NOMO-1 (cell line): ENCODE measurements at regions not wholly inside any gene's neighbourhood (a gene's known extent, or its start where the extent isn't known, plus 50 kb on each side); places are given as distances from the start of the nearest gene placed in this dataset.

Source experiments
- DNase-seq, 2 experiments: peaks; one replicate each; lab custom pipeline; 2025; ENCODE audit not compliant: unreplicated experiment in 2 of 2; lab: John Stamatoyannopoulos, UW

- no peak for DNase-seq
Observed at GRCh38 chr1:87508247-87508787, 179.6 kb downstream of the LMO4 start.

DNA sequence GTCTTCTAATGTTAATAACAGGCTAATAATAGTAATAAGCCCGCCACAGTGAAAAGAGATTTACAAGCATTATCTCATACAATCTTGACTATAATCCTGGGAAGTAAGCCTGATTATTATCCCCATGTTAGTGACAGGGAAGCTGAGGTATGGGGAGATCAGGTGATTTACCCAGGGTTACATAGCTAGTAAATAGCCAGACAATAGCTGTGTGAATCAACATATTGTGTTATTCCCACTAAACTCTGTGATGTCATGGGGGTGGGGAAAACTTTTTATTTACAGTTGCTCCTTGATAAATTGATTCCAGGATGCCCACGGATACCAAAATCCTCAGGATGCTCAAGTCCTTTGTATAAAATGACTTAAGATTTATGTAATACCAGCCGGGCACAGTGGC is 181.9 kb downstream of the LMO4 start:
- DNase-seq = no peak

DNA sequence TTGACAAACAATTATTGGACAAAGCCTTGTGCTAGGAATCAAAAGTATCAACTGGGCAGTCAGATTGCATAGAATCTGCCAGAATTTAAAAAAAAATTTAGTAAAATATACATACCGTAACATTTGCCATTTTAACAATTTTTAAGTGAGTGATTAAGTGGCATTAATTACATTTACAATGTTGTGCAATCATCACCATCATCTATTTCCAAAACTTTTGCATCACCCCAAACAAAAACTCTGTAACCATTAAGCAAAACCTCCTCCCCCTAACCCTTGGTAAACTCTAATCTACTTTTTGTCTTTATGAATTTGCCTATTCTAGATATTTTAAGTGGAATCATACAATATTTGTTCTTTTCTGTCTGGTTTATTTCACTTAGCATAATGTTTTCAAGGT is 182.8 kb downstream of the LMO4 start:
- no peak for DNase-seq

- DNase-seq = no peak
Observed at GRCh38 chr1:87512431-87512830, 183.8 kb downstream of the LMO4 start.

DNA sequence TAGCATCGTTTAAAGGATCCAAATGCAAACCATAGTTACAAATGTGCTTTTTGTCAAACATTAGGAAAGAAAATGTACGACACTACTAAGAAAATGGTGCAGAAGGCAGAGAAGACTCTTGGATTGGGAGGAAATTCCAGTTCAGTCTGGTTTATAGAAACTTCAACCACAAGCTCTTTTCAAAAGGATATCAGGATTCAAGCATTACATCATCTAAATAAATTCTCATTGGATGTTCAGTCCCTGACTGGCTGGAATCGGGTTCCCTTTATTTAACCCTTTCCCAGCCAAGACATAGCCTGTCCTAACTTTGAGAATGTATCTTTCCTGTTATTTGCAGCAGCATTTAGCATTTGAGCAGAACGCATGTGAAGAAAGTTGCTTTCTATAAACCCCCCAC is 184.6 kb downstream of the LMO4 start:
- DNase-seq = no peak

- DNase-seq = no peak
Observed at GRCh38 chr1:87513966-87514660, 185.4 kb downstream of the LMO4 start.

GRCh38 chr1:87515781-87516180 is 187.1 kb downstream of the LMO4 start:
- DNase-seq = no peak

DNA sequence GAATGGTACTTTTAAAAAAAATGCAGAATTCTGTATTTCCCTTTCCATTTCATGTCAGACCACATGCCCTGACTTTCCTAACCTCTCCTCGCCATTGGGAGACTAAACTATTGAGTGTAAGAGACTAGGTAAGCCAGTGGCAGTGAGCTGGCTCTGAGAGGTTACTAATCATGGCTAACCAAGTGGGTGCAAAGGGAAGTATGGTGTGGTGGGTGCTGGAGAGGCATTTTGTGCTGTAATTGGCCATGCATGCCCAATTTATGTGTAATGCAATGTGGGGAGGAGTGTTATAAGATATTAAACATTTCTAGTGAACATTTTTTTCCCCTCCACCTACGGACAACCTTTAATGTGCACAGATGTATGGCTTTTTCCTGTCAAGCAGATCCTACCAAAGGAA is 190.1 kb downstream of the LMO4 start:
- DNase-seq = no peak

DNA sequence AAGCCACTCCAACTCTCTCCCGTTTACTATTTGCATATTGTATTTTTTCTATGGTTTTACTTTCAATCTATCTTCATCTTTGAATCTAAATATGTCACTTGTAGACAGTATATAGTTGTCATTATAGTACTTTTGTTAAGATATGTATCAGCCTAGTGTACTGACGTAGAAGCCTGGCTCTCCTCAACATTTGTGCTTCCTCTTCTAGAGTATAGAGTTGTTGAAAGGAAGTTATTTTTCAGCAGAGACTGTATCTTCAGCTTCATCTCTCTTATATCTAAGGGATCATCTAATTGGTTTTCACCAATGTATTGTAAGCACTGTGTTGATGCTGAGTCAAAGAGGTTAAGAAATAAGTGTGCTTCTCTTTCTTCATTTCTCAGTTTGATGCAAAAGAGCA is 192.8 kb downstream of the LMO4 start:
- no peak for DNase-seq

DNA sequence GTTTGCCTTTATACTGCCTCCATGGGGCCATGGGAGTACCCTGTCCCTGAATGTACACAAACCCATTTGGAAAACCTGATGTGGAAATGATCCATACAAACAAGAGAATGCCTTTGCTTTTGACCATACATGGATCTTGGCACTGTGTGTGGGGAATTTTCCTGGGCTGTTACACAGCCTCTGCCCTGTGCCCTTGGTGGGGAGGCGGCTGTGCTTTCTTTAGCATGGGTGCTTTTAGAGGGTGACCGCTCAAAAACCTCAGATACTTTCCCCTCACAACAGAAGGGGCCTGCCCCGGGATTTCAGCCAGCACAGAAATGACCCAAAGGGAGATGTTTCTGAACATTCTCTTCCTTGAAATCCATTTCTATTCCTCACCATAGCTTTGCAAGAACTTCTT is 194.8 kb downstream of the LMO4 start:
- DNase-seq = no peak

DNA sequence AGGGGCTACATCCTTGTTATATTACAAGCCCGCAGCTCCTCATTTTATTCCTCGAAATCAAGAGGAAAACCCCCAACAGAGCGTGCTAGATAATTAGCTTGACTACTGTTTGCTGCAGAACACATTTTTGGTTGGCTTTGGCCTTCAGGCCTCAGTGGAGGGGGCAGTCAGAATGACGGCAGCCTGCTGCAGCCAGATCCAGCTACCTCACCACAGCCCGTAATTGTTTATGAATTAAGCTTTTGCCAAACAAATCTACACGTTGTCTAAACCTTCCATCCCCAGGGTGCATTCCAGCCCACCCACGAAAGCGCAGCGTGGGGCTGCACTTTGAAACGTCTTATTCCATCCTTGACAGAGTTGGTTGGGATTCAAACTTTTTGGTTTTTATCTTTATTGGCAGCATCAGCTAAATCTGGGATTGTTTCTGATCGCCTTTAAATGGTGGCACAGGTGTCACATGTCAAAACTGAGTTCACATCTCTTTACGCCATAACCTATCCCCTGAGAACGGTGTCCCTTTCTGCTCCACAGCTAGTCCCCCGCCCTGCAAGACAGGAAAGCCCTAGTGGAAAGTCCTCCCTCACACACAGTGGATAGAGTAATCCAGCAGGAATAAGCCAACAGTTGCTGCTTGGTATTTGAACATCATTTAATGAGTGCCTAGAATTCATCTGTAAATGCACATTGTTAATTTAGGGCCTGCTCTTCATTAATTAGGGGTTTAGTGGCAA is 195.5 kb downstream of the LMO4 start:
- no peak for DNase-seq

DNA sequence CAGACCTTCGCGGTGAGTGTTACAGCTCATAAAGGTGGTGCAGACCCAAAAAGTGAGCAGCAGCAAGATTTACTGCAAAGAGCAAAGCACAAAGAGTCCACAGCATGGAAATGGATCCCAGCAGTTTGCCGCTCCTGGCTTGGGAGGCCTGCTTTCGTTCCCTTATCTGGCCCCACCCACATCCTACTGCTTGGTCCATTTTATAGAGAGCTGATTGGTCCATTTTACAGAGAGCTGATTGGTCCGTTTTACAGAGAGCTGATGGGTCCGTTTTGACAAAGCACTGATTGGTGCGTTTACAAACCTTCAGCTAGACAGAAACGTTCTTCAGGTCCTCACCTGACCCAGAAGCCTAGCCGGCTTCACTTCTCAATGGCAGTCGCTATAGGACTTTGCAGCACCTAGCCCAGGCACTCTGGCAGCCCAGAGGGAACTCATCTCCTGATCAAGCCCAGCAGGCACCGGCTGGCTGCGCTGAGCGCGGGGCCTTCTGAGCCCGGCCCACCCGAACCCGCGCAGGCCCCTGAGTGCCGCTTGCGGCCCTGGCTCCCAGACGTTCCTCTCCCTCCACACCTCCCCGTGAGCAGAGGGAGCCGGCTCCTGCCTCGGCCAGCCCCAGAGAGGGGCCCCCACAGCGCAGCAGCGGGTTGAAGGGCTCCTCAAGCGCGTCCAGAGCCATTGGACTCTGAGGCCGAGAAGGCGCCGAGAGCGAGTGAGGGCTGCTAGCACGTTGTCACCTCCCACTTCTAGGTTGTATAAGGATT is 200.3 kb downstream of the LMO4 start:
- DNase-seq = no peak

DNA sequence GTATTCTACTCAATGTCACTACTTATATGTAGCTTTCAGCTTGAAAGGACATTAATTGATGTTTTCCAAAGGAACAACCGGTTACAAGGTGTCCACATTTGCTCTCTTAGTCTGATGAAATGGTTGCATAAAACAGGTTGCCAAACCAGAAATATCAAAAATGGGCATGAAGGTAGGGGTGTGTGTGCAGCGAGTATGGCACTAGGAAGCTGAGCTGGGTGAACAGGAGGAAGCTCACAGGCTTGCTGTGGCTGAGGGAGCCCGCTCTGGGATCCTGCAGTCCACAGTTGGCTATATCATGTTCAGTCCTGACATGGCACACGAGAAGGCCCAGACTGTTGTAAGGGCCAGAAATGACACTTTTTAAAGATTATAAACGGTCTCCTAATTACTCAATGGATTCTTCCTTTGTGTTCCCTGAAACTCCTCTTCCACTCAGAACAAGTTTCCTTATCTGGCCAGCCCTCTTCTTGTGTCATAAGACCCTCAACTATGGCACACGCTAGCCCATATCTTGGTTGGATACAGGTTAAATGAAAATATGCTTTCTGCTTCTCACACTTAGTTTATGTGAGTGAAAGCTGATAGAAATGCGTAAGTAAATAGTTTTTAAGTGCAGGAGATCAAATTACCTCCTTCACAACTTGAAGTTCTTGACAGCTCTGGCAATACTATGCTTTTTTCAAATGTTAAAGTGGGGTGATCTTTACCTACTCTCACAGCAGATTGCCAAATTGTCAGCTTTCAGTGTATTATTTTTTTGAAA is 201.5 kb downstream of the LMO4 start:
- DNase-seq = no peak

DNA sequence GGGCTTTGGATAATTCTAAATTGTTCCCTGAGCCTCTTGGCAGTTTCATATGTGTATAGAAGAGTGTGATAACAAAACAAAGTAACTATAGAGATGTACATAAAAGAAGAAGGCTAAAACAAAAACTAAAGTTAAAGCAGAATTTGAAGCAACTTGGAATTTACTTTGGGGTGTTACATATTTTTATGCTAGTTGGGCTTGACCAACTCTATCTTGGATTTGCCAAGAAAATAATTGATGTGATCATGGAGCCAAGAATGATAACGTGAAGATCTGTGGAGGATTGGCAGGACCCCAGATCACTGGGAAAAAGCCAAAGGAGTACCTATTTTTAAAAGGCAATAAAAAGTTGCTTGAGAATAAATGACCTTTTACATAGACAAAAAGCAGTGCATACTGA is 206.9 kb downstream of the LMO4 start:
- DNase-seq = no peak

- DNase-seq = no peak
Observed at GRCh38 chr1:87539147-87539546, 210.5 kb downstream of the LMO4 start.

DNA sequence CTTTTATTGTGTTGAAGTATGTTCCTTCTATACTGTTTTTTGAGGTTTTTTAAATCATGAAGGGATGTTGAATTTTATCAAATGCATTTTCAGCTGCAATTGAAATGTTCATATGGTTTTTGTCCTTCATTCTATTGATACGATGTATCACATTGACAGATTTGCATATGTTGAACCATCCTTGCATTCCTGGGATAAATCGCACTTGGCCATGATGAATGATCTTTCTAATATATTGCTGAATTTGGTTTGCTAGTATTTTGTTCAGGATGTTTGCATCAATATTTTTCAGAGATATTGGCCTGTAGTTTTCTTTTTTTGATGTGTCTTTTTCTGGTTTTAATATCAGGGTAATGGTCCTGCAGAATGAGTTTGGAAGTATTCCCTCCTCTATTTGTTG is 214.0 kb downstream of the LMO4 start:
- no peak for DNase-seq

DNA sequence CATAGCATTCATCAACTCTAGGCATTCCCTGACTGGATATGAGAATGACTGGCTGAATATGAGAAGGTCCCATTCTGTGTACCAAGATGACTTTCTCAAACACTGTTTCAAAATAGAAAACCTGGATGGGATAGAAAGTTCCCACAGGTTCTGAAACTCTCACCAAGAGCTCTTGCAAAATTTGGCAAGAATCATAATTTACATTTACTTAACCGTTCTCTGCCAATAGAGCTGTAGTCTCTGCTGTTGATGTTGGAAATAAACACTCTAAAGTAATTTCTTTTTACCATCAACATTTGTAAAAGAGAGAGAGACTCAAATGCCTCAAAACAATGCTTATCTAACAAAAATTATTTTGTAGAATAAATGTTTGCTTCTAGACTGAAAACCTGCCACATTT is 221.1 kb downstream of the LMO4 start:
- DNase-seq = no peak

GRCh38 chr1:87553511-87553910 is 224.8 kb downstream of the LMO4 start:
- no peak for DNase-seq

GRCh38 chr1:87555366-87555765 is 226.7 kb downstream of the LMO4 start:
- no peak for DNase-seq

DNA sequence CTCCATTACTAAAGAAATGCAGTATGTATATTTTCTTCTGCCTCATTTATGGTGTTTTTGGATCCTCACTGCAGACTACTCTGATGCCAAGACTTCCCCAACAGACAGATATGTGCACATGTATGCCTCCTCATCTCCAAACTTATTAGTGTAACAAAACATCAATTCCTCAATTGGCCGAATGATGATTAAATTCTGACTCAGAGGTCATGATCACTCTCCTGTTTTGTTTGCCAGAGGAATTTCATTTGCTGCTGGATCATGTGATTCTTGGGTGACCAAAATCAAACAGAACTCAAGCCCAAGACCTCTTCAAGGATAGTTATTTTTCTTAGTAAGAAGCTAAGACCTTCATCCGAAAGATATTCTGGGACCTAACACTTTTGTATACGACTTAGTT is 227.6 kb downstream of the LMO4 start:
- no peak for DNase-seq

DNA sequence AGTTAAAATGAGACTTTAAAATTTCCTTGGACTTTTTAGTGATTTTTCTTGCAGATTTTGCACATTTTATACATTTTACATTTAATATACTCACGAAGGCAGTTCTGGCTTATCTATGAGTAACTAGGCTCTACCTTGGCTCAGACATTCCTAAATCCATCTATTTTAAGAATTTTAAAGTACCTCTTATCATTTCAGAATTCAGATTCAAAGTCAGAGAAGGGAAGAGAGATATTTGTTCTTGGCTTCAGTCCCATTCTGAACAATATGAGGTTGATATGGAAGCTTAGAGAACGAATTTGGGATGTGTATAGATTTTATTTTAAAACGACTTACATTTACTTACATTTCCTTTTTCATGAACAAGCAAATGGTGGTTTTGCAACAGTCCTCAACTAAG is 230.2 kb downstream of the LMO4 start:
- no peak for DNase-seq
